ENCODE measurements at regions not wholly inside any gene's neighbourhood (a gene's known extent, or its start where the extent isn't known, plus 50 kb on each side); places are given as distances from the start of the nearest gene placed in this dataset.

DNA sequence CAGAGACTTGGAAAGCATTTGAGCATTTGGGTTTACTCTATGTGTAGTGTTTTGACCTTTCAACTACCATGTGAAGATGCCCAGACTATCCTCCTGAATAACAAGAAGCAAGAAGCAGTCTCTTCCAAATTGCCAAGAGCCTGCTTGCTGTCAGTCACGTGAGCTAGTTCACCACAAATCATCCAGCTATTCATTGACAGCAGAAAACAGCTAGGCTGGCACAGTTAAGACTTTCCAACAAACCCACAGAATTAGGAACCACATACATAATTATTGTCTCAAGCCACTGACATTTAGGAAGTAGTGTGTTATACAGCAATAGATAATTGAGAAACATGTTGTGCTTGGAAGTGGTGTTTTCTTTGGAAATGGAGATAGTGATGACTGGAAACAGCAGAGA, 1652.0 kb downstream of the NCAM2 start:
- TF ChIP-seq CTCF (IDR thresholded peaks at IDR 0.05 in 2 of 3, conservative IDR thresholded peaks at IDR 0.05 in 1 of 3; ENCODE audit: borderline replicate concordance in 1 of 3, insufficient read depth in 1 of 3, low read depth in 2 of 3, low read length in 2 of 3): no peak
- TF ChIP-seq SIN3A (IDR thresholded peaks at IDR 0.05; ENCODE audit: low read depth): no peak
- no peak for TF ChIP-seq ZNF274 (IDR thresholded peaks at IDR 0.05; ENCODE audit: low read depth, low read length)
- TF ChIP-seq EZH2 (IDR thresholded peaks at IDR 0.05): no peak
- no peak for TF ChIP-seq ZFX (IDR thresholded peaks at IDR 0.05)
- no peak for TF ChIP-seq POLR2AphosphoS5 (IDR thresholded peaks at IDR 0.05; ENCODE audit: low read depth, low read length)
- no peak for TF ChIP-seq ELF1 (IDR thresholded peaks at IDR 0.05; ENCODE audit: borderline replicate concordance, low read depth)
- TF ChIP-seq POLR2A (IDR thresholded peaks at IDR 0.05; ENCODE audit: borderline replicate concordance, extremely low read depth, insufficient read depth, insufficient read length): no peak
- TF ChIP-seq CEBPB (IDR thresholded peaks at IDR 0.05; ENCODE audit: low read depth): no peak
- TF ChIP-seq EZH2phosphoT487 (IDR thresholded peaks at IDR 0.05; ENCODE audit: borderline replicate concordance): no peak
- no peak for TF ChIP-seq JUND (IDR thresholded peaks at IDR 0.05)

Data from HCT116 (cell line).